ENCODE measurements at regions not wholly inside any gene's neighbourhood (a gene's known extent, or its start where the extent isn't known, plus 50 kb on each side); places are given as distances from the start of the nearest gene placed in this dataset.

DNA sequence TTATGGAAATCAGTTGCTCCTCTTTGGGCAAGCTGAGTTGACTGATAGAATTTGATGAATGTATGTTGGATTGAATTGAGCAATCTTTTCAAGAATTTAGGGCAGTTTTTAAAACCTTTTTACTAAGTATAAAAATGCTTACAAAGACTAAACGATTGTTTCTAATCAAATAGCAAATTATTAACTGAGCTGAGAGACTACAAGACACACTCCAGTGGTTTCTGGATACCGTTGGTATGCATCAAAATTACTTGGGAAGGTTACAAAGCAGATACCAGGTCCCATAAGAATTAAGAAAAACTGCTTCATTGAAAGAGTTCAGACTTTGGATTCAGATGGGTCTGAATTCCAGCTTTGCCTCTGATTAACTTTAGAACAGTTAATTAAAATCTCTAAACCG is 721.4 kb downstream of the FAM181B start:
- Histone ChIP-seq H3K9me3 (ENCODE audit: control insufficient read depth in 5 of 5, low read length in 5 of 5) (no peaks in the 10 kb centered on the region), H3K4me3 (ENCODE audit: low read depth in 1 of 5, low read length in 5 of 5) (no peak overlapping the region), H3K4me1 (ENCODE audit: control insufficient read depth in 5 of 5, insufficient read depth in 5 of 5, low read length in 5 of 5) (no peaks in the 10 kb centered on the region), H3K9ac (ENCODE audit: low read length in 5 of 5) (no peak overlapping the region), H3K27me3 (ENCODE audit: control insufficient read depth in 5 of 5, insufficient read depth in 4 of 5, low read length in 5 of 5) (no peaks in the 10 kb centered on the region), H3K27ac (ENCODE audit: low read depth, low read length) (no peak overlapping the region), H3K36me3 (ENCODE audit: control insufficient read depth in 5 of 5, insufficient read depth in 5 of 5, low read length in 5 of 5) (no peaks in the 10 kb centered on the region)

DNA sequence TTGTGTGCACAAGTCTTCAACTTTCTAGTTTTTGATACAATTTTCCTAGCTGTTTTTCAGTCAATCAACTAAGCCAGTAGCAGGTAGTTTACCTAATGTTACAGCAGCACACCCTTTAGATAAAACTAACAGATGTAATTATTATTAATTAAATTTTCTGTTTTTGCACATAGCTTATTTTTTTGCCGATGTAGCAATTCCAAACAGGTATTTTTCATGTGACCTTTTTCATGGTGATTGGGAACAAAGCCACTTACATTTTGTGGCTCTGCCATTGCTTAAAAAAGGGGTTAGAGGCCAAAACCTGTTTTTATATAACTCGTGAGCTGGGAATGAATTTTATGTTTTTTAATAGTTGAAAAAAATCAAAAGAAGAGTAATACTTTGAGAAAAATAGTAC is 724.5 kb downstream of the FAM181B start:
- Histone ChIP-seq H3K36me3 (ENCODE audit: control insufficient read depth in 5 of 5, insufficient read depth in 5 of 5, low read length in 5 of 5) (no peaks in the 10 kb centered on the region), H3K27ac (ENCODE audit: low read depth, low read length) (no peak overlapping the region), H3K9ac (ENCODE audit: low read length in 5 of 5) (no peak overlapping the region)

DNA sequence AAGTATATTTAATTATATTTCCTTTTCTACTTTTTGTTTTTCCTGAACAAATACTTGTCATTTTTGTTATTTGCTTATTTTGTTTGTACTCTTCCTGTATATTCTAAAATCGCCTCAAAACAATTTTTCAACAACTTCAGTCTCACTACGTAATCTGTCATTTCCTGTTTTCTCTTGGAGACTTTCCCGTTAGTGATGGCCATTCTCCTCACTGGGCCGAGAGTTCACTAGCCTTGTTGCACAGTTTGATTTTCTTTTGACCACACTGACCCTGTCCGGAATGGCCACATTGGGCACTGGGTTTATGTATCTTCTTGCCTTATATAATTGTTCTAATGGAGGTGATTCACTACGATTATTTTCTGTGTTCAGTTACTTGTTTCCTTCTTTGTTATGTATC is 726.1 kb downstream of the FAM181B start:
- Histone ChIP-seq H3K4me1 (ENCODE audit: control insufficient read depth in 5 of 5, insufficient read depth in 5 of 5, low read length in 5 of 5) (no peaks in the 10 kb centered on the region), H3K4me3 (ENCODE audit: low read depth in 1 of 5, low read length in 5 of 5) (no peak overlapping the region), H3K9me3 (ENCODE audit: control insufficient read depth in 5 of 5, low read length in 5 of 5) (no peaks in the 10 kb centered on the region), H3K9ac (ENCODE audit: low read length in 5 of 5) (no peak overlapping the region), H3K27me3 (ENCODE audit: control insufficient read depth in 5 of 5, insufficient read depth in 4 of 5, low read length in 5 of 5) (no peaks in the 10 kb centered on the region), H3K27ac (ENCODE audit: low read depth, low read length) (no peak overlapping the region), H3K36me3 (ENCODE audit: control insufficient read depth in 5 of 5, insufficient read depth in 5 of 5, low read length in 5 of 5) (no peaks in the 10 kb centered on the region)

More for the DNA sequence above, 724.5 kb downstream of the FAM181B start:
- no peaks in the 10 kb centered on the region for H3K9me3 ChIP-seq (ENCODE audit: control insufficient read depth in 5 of 5, low read length in 5 of 5)
- H3K4me1 ChIP-seq (ENCODE audit: control insufficient read depth in 5 of 5, insufficient read depth in 5 of 5, low read length in 5 of 5): no peaks in the 10 kb centered on the region
- no peaks in the 10 kb centered on the region for H3K27me3 ChIP-seq (ENCODE audit: control insufficient read depth in 5 of 5, insufficient read depth in 4 of 5, low read length in 5 of 5)
- no peak overlapping the region for H3K4me3 ChIP-seq (ENCODE audit: low read depth in 1 of 5, low read length in 5 of 5)

DNA sequence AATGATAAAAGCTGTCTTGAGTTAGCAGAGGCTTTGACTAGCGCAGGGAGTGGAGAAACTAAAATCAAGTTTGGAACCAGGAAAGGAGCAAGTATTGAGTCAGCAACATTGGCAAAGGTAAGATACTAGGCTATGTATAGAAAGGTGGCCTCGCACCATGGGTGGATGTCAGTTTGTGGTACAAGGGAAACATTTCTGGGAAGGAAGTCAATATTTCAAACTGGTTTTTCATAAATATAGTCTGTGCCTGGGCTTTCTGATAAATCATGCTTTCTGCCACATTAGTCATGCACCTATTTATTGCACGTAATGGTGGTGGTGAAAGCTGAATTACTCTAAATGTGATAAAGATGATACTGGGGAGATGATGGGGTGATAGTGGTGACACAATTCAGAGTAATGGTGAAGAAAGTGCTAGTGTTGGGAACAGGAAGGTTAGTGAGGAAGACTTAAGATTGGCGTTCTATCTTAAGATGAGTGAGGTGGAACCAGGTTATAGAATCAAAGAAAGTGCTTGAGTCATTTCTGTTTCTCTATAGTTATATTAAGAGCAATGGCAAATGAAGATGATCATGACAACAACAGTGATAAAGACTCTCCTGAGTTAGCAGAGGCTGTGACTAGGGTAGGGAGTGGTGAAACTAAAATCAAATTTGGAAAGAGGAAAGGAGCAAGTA is 729.0 kb downstream of the FAM181B start:
- no peaks in the 10 kb centered on the region for H3K9me3 ChIP-seq (ENCODE audit: control insufficient read depth in 5 of 5, low read length in 5 of 5)
- no peaks in the 10 kb centered on the region for H3K36me3 ChIP-seq (ENCODE audit: control insufficient read depth in 5 of 5, insufficient read depth in 5 of 5, low read length in 5 of 5)
- no peak overlapping the region for H3K27ac ChIP-seq (ENCODE audit: low read depth, low read length)
- H3K4me3 ChIP-seq (ENCODE audit: low read depth in 1 of 5, low read length in 5 of 5): no peak overlapping the region
- no peak overlapping the region for H3K9ac ChIP-seq (ENCODE audit: low read length in 5 of 5)
- H3K4me1 ChIP-seq (ENCODE audit: control insufficient read depth in 5 of 5, insufficient read depth in 5 of 5, low read length in 5 of 5): no peaks in the 10 kb centered on the region
- H3K27me3 ChIP-seq (ENCODE audit: control insufficient read depth in 5 of 5, insufficient read depth in 4 of 5, low read length in 5 of 5): no peaks in the 10 kb centered on the region

DNA sequence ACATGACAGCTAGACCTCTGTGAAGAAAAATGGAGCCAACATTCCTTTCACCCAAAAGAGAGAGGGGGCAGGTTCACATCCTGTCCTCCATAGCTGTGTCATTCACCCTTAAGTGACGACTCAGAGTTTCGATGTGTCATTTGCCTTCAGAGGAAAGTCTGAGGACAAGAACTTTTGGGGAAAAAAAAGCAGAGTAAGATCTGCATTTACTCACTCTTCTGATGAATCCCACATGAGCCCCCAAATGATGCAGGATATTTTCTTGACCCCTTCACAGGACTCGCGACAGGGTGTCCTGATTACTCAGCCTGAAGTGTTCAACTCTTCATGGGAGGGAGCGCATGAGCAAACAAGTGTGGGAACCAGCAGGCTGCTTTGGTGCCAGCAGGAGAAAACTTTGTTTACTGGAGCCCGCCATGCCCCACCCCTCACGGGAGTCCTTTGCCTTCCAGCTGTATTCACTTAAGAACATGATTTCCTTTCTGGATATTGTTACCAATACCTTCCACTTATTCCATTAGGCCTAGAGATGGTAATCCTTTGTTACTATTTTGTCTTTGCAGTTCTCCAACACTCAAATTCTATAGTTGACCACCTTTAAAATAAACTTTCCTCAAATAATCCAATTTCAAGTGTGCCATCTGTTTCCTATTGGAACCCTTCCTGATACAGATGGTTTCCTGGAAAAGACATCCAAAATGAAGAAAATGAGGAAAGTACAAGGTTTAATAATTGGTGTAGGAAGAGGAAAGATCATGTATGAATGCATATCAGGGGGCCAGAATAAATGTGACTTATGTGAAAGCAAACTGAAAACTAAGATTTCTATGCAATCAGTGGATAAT is 729.8 kb downstream of the FAM181B start:
- no peaks in the 10 kb centered on the region for H3K9me3 ChIP-seq (ENCODE audit: control insufficient read depth in 5 of 5, low read length in 5 of 5)
- H3K27ac ChIP-seq (ENCODE audit: low read depth, low read length): no peak overlapping the region
- no peaks in the 10 kb centered on the region for H3K36me3 ChIP-seq (ENCODE audit: control insufficient read depth in 5 of 5, insufficient read depth in 5 of 5, low read length in 5 of 5)
- H3K27me3 ChIP-seq (ENCODE audit: control insufficient read depth in 5 of 5, insufficient read depth in 4 of 5, low read length in 5 of 5): no peaks in the 10 kb centered on the region
- H3K9ac ChIP-seq (ENCODE audit: low read length in 5 of 5): no peak overlapping the region
- no peak overlapping the region for H3K4me3 ChIP-seq (ENCODE audit: low read depth in 1 of 5, low read length in 5 of 5)
- H3K4me1 ChIP-seq (ENCODE audit: control insufficient read depth in 5 of 5, insufficient read depth in 5 of 5, low read length in 5 of 5): no peaks in the 10 kb centered on the region

DNA sequence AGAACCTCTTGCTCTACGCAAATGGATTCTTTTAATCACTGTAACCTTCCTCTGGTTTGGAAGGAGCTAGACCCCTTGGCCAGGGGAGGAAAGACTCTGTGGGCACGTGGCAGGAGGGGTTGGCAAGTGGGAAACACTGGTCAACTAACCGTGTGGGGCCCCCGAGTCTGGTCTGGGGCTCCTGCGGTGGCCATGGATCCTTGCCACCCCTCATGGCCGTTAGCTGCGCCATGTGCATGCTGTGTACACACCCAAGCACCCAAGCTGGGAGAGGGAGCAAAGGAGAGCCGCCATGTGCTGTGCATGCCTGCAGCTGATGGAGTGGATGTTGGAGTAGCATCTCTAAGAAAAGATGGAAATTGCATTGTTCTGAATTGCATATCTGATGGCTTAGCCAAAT is 730.6 kb downstream of the FAM181B start:
- Histone ChIP-seq H3K9ac (ENCODE audit: low read length in 5 of 5) (no peak overlapping the region), H3K4me1 (ENCODE audit: control insufficient read depth in 5 of 5, insufficient read depth in 5 of 5, low read length in 5 of 5) (no peaks in the 10 kb centered on the region), H3K36me3 (ENCODE audit: control insufficient read depth in 5 of 5, insufficient read depth in 5 of 5, low read length in 5 of 5) (no peaks in the 10 kb centered on the region), H3K27ac (ENCODE audit: low read depth, low read length) (no peak overlapping the region), H3K9me3 (ENCODE audit: control insufficient read depth in 5 of 5, low read length in 5 of 5) (no peaks in the 10 kb centered on the region), H3K4me3 (ENCODE audit: low read depth in 1 of 5, low read length in 5 of 5) (no peak overlapping the region), H3K27me3 (ENCODE audit: control insufficient read depth in 5 of 5, insufficient read depth in 4 of 5, low read length in 5 of 5) (no peaks in the 10 kb centered on the region)

DNA sequence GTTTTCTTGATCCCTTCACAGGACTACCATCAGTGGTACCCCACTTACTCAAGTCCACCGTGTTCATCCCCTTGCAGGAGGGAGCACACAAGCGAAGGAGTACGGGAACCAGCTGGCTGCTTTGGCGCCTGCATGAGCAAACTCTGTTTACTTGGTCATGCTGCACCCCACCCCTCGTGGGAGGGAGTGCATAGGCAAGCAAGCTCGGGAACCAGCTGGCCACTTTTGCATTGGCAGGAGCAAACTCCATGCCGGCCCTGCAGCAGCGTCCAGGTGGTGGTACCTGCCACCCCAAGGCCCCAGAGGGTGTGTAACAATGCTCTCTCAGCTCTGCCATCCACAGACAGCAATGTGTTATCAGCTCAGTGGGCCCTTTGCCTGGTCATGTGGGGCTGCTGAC is 737.8 kb downstream of the FAM181B start:
- no peak overlapping the region for H3K4me3 ChIP-seq (ENCODE audit: low read depth in 1 of 5, low read length in 5 of 5)
- H3K36me3 ChIP-seq (ENCODE audit: control insufficient read depth in 5 of 5, insufficient read depth in 5 of 5, low read length in 5 of 5): no peaks in the 10 kb centered on the region
- H3K27me3 ChIP-seq (ENCODE audit: control insufficient read depth in 5 of 5, insufficient read depth in 4 of 5, low read length in 5 of 5): no peaks in the 10 kb centered on the region
- H3K27ac ChIP-seq (ENCODE audit: low read depth, low read length): no peak overlapping the region
- H3K4me1 ChIP-seq (ENCODE audit: control insufficient read depth in 5 of 5, insufficient read depth in 5 of 5, low read length in 5 of 5): no peaks in the 10 kb centered on the region
- H3K9ac ChIP-seq (ENCODE audit: low read length in 5 of 5): no peak overlapping the region
- no peaks in the 10 kb centered on the region for H3K9me3 ChIP-seq (ENCODE audit: control insufficient read depth in 5 of 5, low read length in 5 of 5)

DNA sequence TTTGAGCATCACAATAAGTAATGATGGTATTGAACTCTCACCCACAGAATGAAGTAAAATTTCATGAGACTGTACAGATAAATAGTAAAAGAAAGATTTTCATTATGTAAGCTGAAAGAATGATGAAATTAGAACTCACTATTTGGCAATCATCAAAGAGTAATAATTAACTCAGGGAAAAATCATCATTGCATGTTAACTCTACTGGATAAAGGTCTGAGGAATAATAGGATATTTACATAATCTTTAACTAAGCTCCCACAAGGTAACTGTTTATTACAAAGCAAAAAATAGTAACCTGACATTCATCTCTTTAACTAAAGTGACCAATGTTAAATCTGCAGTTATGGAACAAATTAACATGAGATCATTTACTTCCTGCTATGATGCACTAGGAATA is 739.9 kb downstream of the FAM181B start:
- Histone ChIP-seq H3K9me3 (ENCODE audit: control insufficient read depth in 5 of 5, low read length in 5 of 5) (no peaks in the 10 kb centered on the region), H3K9ac (ENCODE audit: low read length in 5 of 5) (no peak overlapping the region), H3K36me3 (ENCODE audit: control insufficient read depth in 5 of 5, insufficient read depth in 5 of 5, low read length in 5 of 5) (no peaks in the 10 kb centered on the region), H3K27ac (ENCODE audit: low read depth, low read length) (no peak overlapping the region), H3K27me3 (ENCODE audit: control insufficient read depth in 5 of 5, insufficient read depth in 4 of 5, low read length in 5 of 5) (no peaks in the 10 kb centered on the region), H3K4me3 (ENCODE audit: low read depth in 1 of 5, low read length in 5 of 5) (no peak overlapping the region), H3K4me1 (ENCODE audit: control insufficient read depth in 5 of 5, insufficient read depth in 5 of 5, low read length in 5 of 5) (no peaks in the 10 kb centered on the region)

- Histone ChIP-seq H3K27me3 (ENCODE audit: control insufficient read depth in 5 of 5, insufficient read depth in 4 of 5, low read length in 5 of 5) (no peaks in the 10 kb centered on the region), H3K9me3 (ENCODE audit: control insufficient read depth in 5 of 5, low read length in 5 of 5) (peaks cover 0 to 6% (median 0%) of the 10 kb centered on the region in 5 donors), H3K36me3 (ENCODE audit: control insufficient read depth in 5 of 5, insufficient read depth in 5 of 5, low read length in 5 of 5) (no peaks in the 10 kb centered on the region), H3K4me1 (ENCODE audit: control insufficient read depth in 5 of 5, insufficient read depth in 5 of 5, low read length in 5 of 5) (no peaks in the 10 kb centered on the region), H3K4me3 (ENCODE audit: low read depth in 1 of 5, low read length in 5 of 5) (no peak overlapping the region), H3K27ac (ENCODE audit: low read depth, low read length) (no peak overlapping the region), H3K9ac (ENCODE audit: low read length in 5 of 5) (no peak overlapping the region)
Observed at GRCh38 chr11:81990659-81991443, 742.8 kb downstream of the FAM181B start.

GRCh38 chr11:81989093-81989492 is 744.6 kb downstream of the FAM181B start:
- Histone ChIP-seq H3K9ac (ENCODE audit: low read length in 5 of 5) (no peak overlapping the region), H3K9me3 (ENCODE audit: control insufficient read depth in 5 of 5, low read length in 5 of 5) (peaks cover 0 to 6% (median 2%) of the 10 kb centered on the region in 5 donors), H3K4me3 (ENCODE audit: low read depth in 1 of 5, low read length in 5 of 5) (no peak overlapping the region), H3K4me1 (ENCODE audit: control insufficient read depth in 5 of 5, insufficient read depth in 5 of 5, low read length in 5 of 5) (no peaks in the 10 kb centered on the region), H3K27ac (ENCODE audit: low read depth, low read length) (no peak overlapping the region), H3K27me3 (ENCODE audit: control insufficient read depth in 5 of 5, insufficient read depth in 4 of 5, low read length in 5 of 5) (no peaks in the 10 kb centered on the region), H3K36me3 (ENCODE audit: control insufficient read depth in 5 of 5, insufficient read depth in 5 of 5, low read length in 5 of 5) (no peaks in the 10 kb centered on the region)

All from subcutaneous abdominal adipose tissue (tissue), 5 donors.